Stomach (tissue), 4 donors: ENCODE measurements at regions not wholly inside any gene's neighbourhood (a gene's known extent, or its start where the extent isn't known, plus 50 kb on each side); places are given as distances from the start of the nearest gene placed in this dataset.

ENCODE experiments used
- POLR2A ChIP-seq, 4 donors: fragments of 450-650 bp; IDR thresholded peaks; one replicate each; pipeline ENCODE4 v1.6.1; 2016; ENCODE audit warnings: antibody characterized with exemption in 4 of 4, control low read depth in 2 of 4, mild to moderate bottlenecking in 1 of 4, moderate library complexity in 1 of 4
- TF ChIP-seq, protein P1 (sequence below), 7 experiments: fragments of 450-650 bp in 4 of 7; fragments of 200-600 bp in 3 of 7; sonication (generic) in 3 of 7; IDR thresholded peaks; one replicate each; pipeline ENCODE4 v1.5.1; 2016 to 2019; ENCODE audit warnings: antibody characterized with exemption in 7 of 7, control low read depth in 2 of 7, mild to moderate bottlenecking in 1 of 7

DNA sequence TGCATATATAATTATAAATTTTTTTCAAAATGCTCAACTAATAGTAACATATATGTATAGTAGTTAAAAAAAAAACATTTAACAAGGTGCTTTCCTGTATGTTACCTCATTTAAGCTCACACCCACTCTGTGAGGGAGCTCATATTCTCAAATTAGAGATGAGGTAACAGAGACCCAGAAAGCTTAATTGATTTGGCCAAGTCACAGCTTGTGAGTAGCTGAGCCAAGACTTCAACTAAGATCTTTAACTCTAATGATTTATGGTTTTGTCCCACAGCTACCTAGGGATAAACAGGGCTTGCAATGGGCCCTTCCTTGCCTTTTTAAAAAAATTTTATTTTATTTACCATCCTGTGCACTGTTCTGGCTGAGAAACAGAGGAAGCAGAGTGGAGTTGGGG is 230.0 kb upstream of the GOLIM4 start:
- no peak for TF ChIP-seq POLR2A (IDR thresholded peaks at IDR 0.05)
- TF ChIP-seq, protein P1, sequence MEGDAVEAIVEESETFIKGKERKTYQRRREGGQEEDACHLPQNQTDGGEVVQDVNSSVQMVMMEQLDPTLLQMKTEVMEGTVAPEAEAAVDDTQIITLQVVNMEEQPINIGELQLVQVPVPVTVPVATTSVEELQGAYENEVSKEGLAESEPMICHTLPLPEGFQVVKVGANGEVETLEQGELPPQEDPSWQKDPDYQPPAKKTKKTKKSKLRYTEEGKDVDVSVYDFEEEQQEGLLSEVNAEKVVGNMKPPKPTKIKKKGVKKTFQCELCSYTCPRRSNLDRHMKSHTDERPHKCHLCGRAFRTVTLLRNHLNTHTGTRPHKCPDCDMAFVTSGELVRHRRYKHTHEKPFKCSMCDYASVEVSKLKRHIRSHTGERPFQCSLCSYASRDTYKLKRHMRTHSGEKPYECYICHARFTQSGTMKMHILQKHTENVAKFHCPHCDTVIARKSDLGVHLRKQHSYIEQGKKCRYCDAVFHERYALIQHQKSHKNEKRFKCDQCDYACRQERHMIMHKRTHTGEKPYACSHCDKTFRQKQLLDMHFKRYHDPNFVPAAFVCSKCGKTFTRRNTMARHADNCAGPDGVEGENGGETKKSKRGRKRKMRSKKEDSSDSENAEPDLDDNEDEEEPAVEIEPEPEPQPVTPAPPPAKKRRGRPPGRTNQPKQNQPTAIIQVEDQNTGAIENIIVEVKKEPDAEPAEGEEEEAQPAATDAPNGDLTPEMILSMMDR (IDR thresholded peaks at IDR 0.05) = no peak
